ENCODE measurements at regions not wholly inside any gene's neighbourhood (a gene's known extent, or its start where the extent isn't known, plus 50 kb on each side); places are given as distances from the start of the nearest gene placed in this dataset.
A peak's percentile ranks its signal among the peaks of the same experiment; 100 is the strongest.
"Not testable (repeated sequence)": the region's sequence is repeated elsewhere in the genome, so short reads cannot be mapped to it uniquely, and the experiment has no call there.

- DNase-seq, result no peak
Observed at GRCh38 chr16:63776437-63776836, 1345.4 kb downstream of the CDH11 start.

GRCh38 chr16:63776034-63776433 is 1345.8 kb downstream of the CDH11 start:
- no peak for DNase-seq

- no peak for DNase-seq
Observed at GRCh38 chr16:63774302-63774701, 1347.6 kb downstream of the CDH11 start.

- no peak for DNase-seq
Observed at GRCh38 chr16:63769211-63769610, 1352.7 kb downstream of the CDH11 start.

GRCh38 chr16:63760246-63760645 is 1361.6 kb downstream of the CDH11 start:
- not testable (repeated sequence) for DNase-seq

GRCh38 chr16:63752347-63752746 is 1369.5 kb downstream of the CDH11 start:
- DNase-seq, result no peak

- DNase-seq, result no peak
Observed at GRCh38 chr16:63749276-63749675, 1372.6 kb downstream of the CDH11 start.

- DNase-seq, result no peak
Observed at GRCh38 chr16:63745456-63745855, 1376.4 kb downstream of the CDH11 start.

- no peak for DNase-seq
Observed at GRCh38 chr16:63744077-63744874, 1377.6 kb downstream of the CDH11 start.

- DNase-seq, result no peak
Observed at GRCh38 chr16:63742150-63742549, 1379.7 kb downstream of the CDH11 start.

GRCh38 chr16:63737633-63738032 is 1384.2 kb downstream of the CDH11 start:
- no peak for DNase-seq

- no peak for DNase-seq
Observed at GRCh38 chr16:63735456-63735855, 1386.4 kb downstream of the CDH11 start.

GRCh38 chr16:63720848-63721247 is 1401.0 kb downstream of the CDH11 start:
- DNase-seq, result no peak

GRCh38 chr16:63719926-63720325 is 1401.9 kb downstream of the CDH11 start:
- DNase-seq, result no peak

GRCh38 chr16:63717806-63718205 is 1404.1 kb downstream of the CDH11 start:
- no peak for DNase-seq

- DNase-seq, result no peak
Observed at GRCh38 chr16:63714876-63715275, 1407.0 kb downstream of the CDH11 start.

- peak; percentile 19 for DNase-seq
Observed at GRCh38 chr16:63712725-63713124, 1409.1 kb downstream of the CDH11 start.

- DNase-seq, result no peak
Observed at GRCh38 chr16:63703612-63704011, 1418.3 kb downstream of the CDH11 start.

GRCh38 chr16:63702981-63703590 is 1418.8 kb downstream of the CDH11 start:
- peak; percentile 4 for DNase-seq

GRCh38 chr16:63697736-63698135 is 1424.1 kb downstream of the CDH11 start:
- no peak for DNase-seq

GRCh38 chr16:63695347-63695746 is 1426.5 kb downstream of the CDH11 start:
- no peak for DNase-seq

- DNase-seq, result no peak
Observed at GRCh38 chr16:63690961-63691360, 1430.9 kb downstream of the CDH11 start.

- no peak for DNase-seq
Observed at GRCh38 chr16:63690267-63690666, 1431.6 kb downstream of the CDH11 start.

GRCh38 chr16:63689068-63689467 is 1432.8 kb downstream of the CDH11 start:
- no peak for DNase-seq
